HEK293 (cell line): ENCODE measurements at regions not wholly inside any gene's neighbourhood (a gene's known extent, or its start where the extent isn't known, plus 50 kb on each side); places are given as distances from the start of the nearest gene placed in this dataset.

Experiments
- CTCF ChIA-PET: fragments of 350-600 bp; formaldehyde crosslinking; extraction: SDS; loops from one replicate; lab custom pipeline; 2021; ENCODE audit warnings: antibody characterized with exemption; lab: Yijun Ruan, JAX
- POLR2A ChIA-PET: fragments of 300-600 bp; formaldehyde crosslinking; extraction: SDS; loops from one replicate; lab custom pipeline; 2020; ENCODE audit warnings: antibody characterized with exemption, inconsistent platforms; lab: Yijun Ruan, JAX
- H3K27ac ChIP-seq: fragments of 200-500 bp; sonication (Bioruptor generic); 2 replicates; pipeline ENCODE4 v1.5.1; 2014; ENCODE audit warnings: low read depth, low read length, control low read depth, inconsistent platforms; ENCODE audit errors: extremely low read depth
- H3K36me3 ChIP-seq, 2 experiments: fragments of 200-500 bp in 1 of 2; sonication (Bioruptor generic) in 1 of 2; 1 replicate in 1 of 2; 2 replicates in 1 of 2; pipeline ENCODE4 v1.5.1; 2014 to 2017; ENCODE audit warnings: inconsistent platforms in 2 of 2, low read length in 2 of 2; ENCODE audit not compliant: control insufficient read depth in 2 of 2, insufficient read depth in 1 of 2
- H3K4me1 ChIP-seq: fragments of 200-500 bp; sonication (Bioruptor generic); 2 replicates; pipeline ENCODE4 v1.5.1; 2014; ENCODE audit warnings: mild to moderate bottlenecking, low read length, inconsistent platforms; ENCODE audit not compliant: control insufficient read depth, insufficient read depth
- H3K4me3 ChIP-seq: 2 replicates; pipeline ENCODE4 v1.5.1; 2011; ENCODE audit warnings: low read depth, mild to moderate bottlenecking, control low read depth, low read length, moderate library complexity
- H3K9me3 ChIP-seq: fragments of 200-500 bp; sonication (Bioruptor generic); 2 replicates; pipeline ENCODE4 v1.5.1; 2014; ENCODE audit warnings: low read depth, low read length, inconsistent platforms; ENCODE audit not compliant: control insufficient read depth, insufficient read depth
- HIC1 ChIP-seq: fragments of 450-650 bp; formaldehyde crosslinking; IDR thresholded peaks from 2 replicates; pipeline ENCODE4 v1.5.1; 2016; ENCODE audit warnings: missing biosample characterization, missing genetic modification characterization
- HOXC10 ChIP-seq: sonication (generic); formaldehyde crosslinking; IDR thresholded peaks from 2 replicates; pipeline ENCODE4 v1.8.1; 2023; ENCODE audit warnings: mild to moderate bottlenecking, missing genetic modification reagents
- KLF9 ChIP-seq: fragments of 450-650 bp; formaldehyde crosslinking; IDR thresholded peaks from 2 replicates; pipeline ENCODE4 v1.5.1; 2016; ENCODE audit warnings: missing biosample characterization, missing genetic modification characterization, low read depth
- PBX3 ChIP-seq: sonication (generic); formaldehyde crosslinking; IDR thresholded peaks from 2 replicates; pipeline ENCODE4 v1.8.1; 2022; ENCODE audit warnings: mild to moderate bottlenecking, moderate library complexity, missing genetic modification reagents
- PRDM1 ChIP-seq: fragments of 450-650 bp; formaldehyde crosslinking; IDR thresholded peaks from 2 replicates; pipeline ENCODE4; 2016; ENCODE audit warnings: missing biosample characterization, missing genetic modification characterization
- SP7 ChIP-seq: fragments of 450-650 bp; formaldehyde crosslinking; IDR thresholded peaks from 2 replicates; pipeline ENCODE4 v1.5.1; 2016; ENCODE audit warnings: missing biosample characterization, missing genetic modification characterization
- ZBTB17 ChIP-seq: fragments of 450-650 bp; formaldehyde crosslinking; IDR thresholded peaks from 2 replicates; pipeline ENCODE4 v1.5.1; 2016; ENCODE audit warnings: missing biosample characterization, missing genetic modification characterization
- ZBTB6 ChIP-seq: fragments of 450-650 bp; formaldehyde crosslinking; IDR thresholded peaks from 2 replicates; pipeline ENCODE4 v1.5.1; 2017; ENCODE audit warnings: missing biosample characterization, missing genetic modification characterization
- ZNF112 ChIP-seq: fragments of 450-650 bp; formaldehyde crosslinking; IDR thresholded peaks from 2 replicates; pipeline ENCODE4 v1.5.0; 2017; ENCODE audit warnings: missing biosample characterization, missing genetic modification characterization
- ZNF148 ChIP-seq: fragments of 450-650 bp; formaldehyde crosslinking; IDR thresholded peaks from 2 replicates; pipeline ENCODE4 v1.5.0; 2017; ENCODE audit warnings: missing biosample characterization, missing genetic modification characterization, borderline replicate concordance
- ZNF184 ChIP-seq: fragments of 450-650 bp; IDR thresholded peaks from 2 replicates; pipeline ENCODE4 v1.5.1; 2018; ENCODE audit warnings: missing biosample characterization, mild to moderate bottlenecking, missing genetic modification characterization
- ZNF24 ChIP-seq: fragments of 450-650 bp; formaldehyde crosslinking; IDR thresholded peaks from 2 replicates; pipeline ENCODE4 v1.5.1; 2016; ENCODE audit warnings: missing biosample characterization, missing genetic modification characterization
- ZNF280C ChIP-seq: fragments of 450-650 bp; formaldehyde crosslinking; IDR thresholded peaks from 2 replicates; pipeline ENCODE4 v1.5.1; 2016; ENCODE audit warnings: missing biosample characterization, missing genetic modification characterization
- ZNF416 ChIP-seq: fragments of 450-650 bp; formaldehyde crosslinking; IDR thresholded peaks from 2 replicates; pipeline ENCODE4 v1.5.1; 2016; ENCODE audit warnings: missing biosample characterization, missing genetic modification characterization
- ZNF645 ChIP-seq: fragments of 450-650 bp; formaldehyde crosslinking; IDR thresholded peaks from 2 replicates; pipeline ENCODE4; 2016; ENCODE audit warnings: missing biosample characterization, missing genetic modification characterization
- ZSCAN16 ChIP-seq: fragments of 450-650 bp; formaldehyde crosslinking; IDR thresholded peaks from 2 replicates; pipeline ENCODE4 v1.5.1; 2016; ENCODE audit warnings: missing biosample characterization, missing genetic modification characterization

- no peak overlapping the region for H3K4me3 ChIP-seq
- no peaks in the 10 kb centered on the region for H3K9me3 ChIP-seq
- POLR2A ChIA-PET = interaction anchor here (0.7 kb wide), 1 partner anchor 77 kb away, joined by 5 read pairs; no protein-coding TSS in a partner anchor
- H3K36me3 ChIP-seq = no peaks in the 10 kb centered on the region
- no peaks in the 10 kb centered on the region for H3K4me1 ChIP-seq
- CTCF ChIA-PET = interaction anchor here (0.7 to 1.1 kb wide), 2 partner anchors 24 to 67 kb away, joined by 3 read pairs; no protein-coding TSS in a partner anchor
- H3K27ac ChIP-seq = no peak overlapping the region
- TF ChIP-seq PBX3 (CRISPR knock-in tag) (no peak), HIC1 (tag by site-specific recombination) (no peak)
- TF ChIP-seq, all 188 proteins: peak for 0
These were observed 71.7 kb upstream of the TNC start for GRCh38 chr9:115189686-115190085.

GRCh38 chr9:115191667-115192066 is 73.7 kb upstream of the TNC start:
- Histone ChIP-seq H3K4me3 (no peak overlapping the region), H3K4me1 (no peaks in the 10 kb centered on the region), H3K9me3 (no peaks in the 10 kb centered on the region), H3K36me3 (no peaks in the 10 kb centered on the region), H3K27ac (no peak overlapping the region)
- TF ChIP-seq ZBTB17 (tag by site-specific recombination) = no peak
- no peak for TF ChIP-seq ZNF112 (tag by site-specific recombination)
- POLR2A ChIA-PET = no interaction called here
- CTCF ChIA-PET = interaction anchor here (0.5 to 0.9 kb wide), 2 partner anchors 73 to 639 kb away, joined by 3 read pairs; no protein-coding TSS in a partner anchor

GRCh38 chr9:115192280-115192679 is 74.3 kb upstream of the TNC start:
- no peak overlapping the region for H3K4me3 ChIP-seq
- CTCF ChIA-PET = interaction anchor here (0.6 to 0.9 kb wide), 2 partner anchors 74 to 92 kb away, joined by 3 read pairs; no protein-coding TSS in a partner anchor
- no peaks in the 10 kb centered on the region for H3K36me3 ChIP-seq
- no peaks in the 10 kb centered on the region for H3K9me3 ChIP-seq
- TF ChIP-seq ZNF645 (no peak), ZSCAN16 (tag by site-specific recombination) (no peak), SP7 (no peak), PRDM1 (tag by site-specific recombination) (0 out of 2 replicates have a peak, but pooled peaks have one; percentile 12)
- H3K27ac ChIP-seq = no peak overlapping the region
- H3K4me1 ChIP-seq = no peaks in the 10 kb centered on the region
- POLR2A ChIA-PET = no interaction called here

- ChIA-PET POLR2A (no interaction called here), CTCF (interaction anchor here (0.5 to 1.8 kb wide), 4 partner anchors 75 to 276 kb away, joined by 3 to 4 read pairs (median 3); partner anchors contain the start of gene TNC)
- Histone ChIP-seq H3K4me3 (no peak overlapping the region), H3K27ac (no peak overlapping the region), H3K9me3 (no peaks in the 10 kb centered on the region), H3K36me3 (no peaks in the 10 kb centered on the region), H3K4me1 (0 out of 2 replicates have a peak, but pooled peaks cover 4% of the 10 kb centered on the region)
- TF ChIP-seq ZNF416 = no peak
- TF ChIP-seq ZNF280C = no peak
- no peak for TF ChIP-seq ZBTB6
- no peak for TF ChIP-seq ZNF148 (tag by site-specific recombination)
- TF ChIP-seq ZNF184 (tag by site-specific recombination) = no peak
- TF ChIP-seq HOXC10 (CRISPR knock-in tag) = no peak
- TF ChIP-seq KLF9 = no peak
- TF ChIP-seq ZNF24 (tag by site-specific recombination) = no peak
These were observed 75.0 kb upstream of the TNC start for GRCh38 chr9:115192835-115193525.
